ENCODE measurements at regions not wholly inside any gene's neighbourhood (a gene's known extent, or its start where the extent isn't known, plus 50 kb on each side); places are given as distances from the start of the nearest gene placed in this dataset.

GRCh38 chr4:116024954-116025708, 911.7 kb upstream of the NDST4 start (continued):
- TF ChIP-seq, protein P1, sequence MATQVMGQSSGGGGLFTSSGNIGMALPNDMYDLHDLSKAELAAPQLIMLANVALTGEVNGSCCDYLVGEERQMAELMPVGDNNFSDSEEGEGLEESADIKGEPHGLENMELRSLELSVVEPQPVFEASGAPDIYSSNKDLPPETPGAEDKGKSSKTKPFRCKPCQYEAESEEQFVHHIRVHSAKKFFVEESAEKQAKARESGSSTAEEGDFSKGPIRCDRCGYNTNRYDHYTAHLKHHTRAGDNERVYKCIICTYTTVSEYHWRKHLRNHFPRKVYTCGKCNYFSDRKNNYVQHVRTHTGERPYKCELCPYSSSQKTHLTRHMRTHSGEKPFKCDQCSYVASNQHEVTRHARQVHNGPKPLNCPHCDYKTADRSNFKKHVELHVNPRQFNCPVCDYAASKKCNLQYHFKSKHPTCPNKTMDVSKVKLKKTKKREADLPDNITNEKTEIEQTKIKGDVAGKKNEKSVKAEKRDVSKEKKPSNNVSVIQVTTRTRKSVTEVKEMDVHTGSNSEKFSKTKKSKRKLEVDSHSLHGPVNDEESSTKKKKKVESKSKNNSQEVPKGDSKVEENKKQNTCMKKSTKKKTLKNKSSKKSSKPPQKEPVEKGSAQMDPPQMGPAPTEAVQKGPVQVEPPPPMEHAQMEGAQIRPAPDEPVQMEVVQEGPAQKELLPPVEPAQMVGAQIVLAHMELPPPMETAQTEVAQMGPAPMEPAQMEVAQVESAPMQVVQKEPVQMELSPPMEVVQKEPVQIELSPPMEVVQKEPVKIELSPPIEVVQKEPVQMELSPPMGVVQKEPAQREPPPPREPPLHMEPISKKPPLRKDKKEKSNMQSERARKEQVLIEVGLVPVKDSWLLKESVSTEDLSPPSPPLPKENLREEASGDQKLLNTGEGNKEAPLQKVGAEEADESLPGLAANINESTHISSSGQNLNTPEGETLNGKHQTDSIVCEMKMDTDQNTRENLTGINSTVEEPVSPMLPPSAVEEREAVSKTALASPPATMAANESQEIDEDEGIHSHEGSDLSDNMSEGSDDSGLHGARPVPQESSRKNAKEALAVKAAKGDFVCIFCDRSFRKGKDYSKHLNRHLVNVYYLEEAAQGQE (IDR thresholded peaks at IDR 0.05; ENCODE audit: unreplicated experiment) = no peak
- TF ChIP-seq NANOG (IDR thresholded peaks at IDR 0.05; ENCODE audit: borderline replicate concordance) = no peak

GRCh38 chr4:116023049-116023448, 909.6 kb upstream of the NDST4 start:
- Mint-ChIP-seq H3K4me3 (no peak overlapping the region), H3K9me3 (peaks cover 39% of the 10 kb centered on the region), H3K27ac (no peak overlapping the region), H3K36me3 (ENCODE audit: low read depth) (peaks cover 34% of the 10 kb centered on the region; the same call in 2 of the 3 replicates), H3K27me3 (ENCODE audit: insufficient read depth, low read depth, poor library complexity) (peaks cover 9% of the 10 kb centered on the region), H3K4me1 (no peaks in the 10 kb centered on the region)
- DNase-seq (ENCODE audit: low spot score) = no peak
- H3K27ac ChIP-seq (ENCODE audit: low read depth) = no peak overlapping the region
- H3K27me3 ChIP-seq (ENCODE audit: insufficient read depth) = no peaks in the 10 kb centered on the region
- peaks cover 11% of the 10 kb centered on the region; the same call in 1 of the 2 replicates for H3K36me3 ChIP-seq (ENCODE audit: insufficient read depth)
- H3K4me1 ChIP-seq (ENCODE audit: insufficient read depth) = no peaks in the 10 kb centered on the region; the same call in 1 of the 2 replicates
- no peak overlapping the region for H3K4me2 ChIP-seq
- TF ChIP-seq CREB1 (CRISPR knock-in tag; IDR thresholded peaks at IDR 0.05; ENCODE audit: low read depth) (no peak), CTCF (conservative IDR thresholded peaks at IDR 0.05; ENCODE audit: low read depth in 2 of 2) (no peak), EZH2phosphoT487 (IDR thresholded peaks at IDR 0.05; ENCODE audit: unreplicated experiment) (no peak), ZNF114 (CRISPR knock-in tag; IDR thresholded peaks at IDR 0.05) (no peak), POLR2AphosphoS5 (IDR thresholded peaks at IDR 0.05; ENCODE audit: low read depth) (no peak), JUNB (IDR thresholded peaks at IDR 0.05; ENCODE audit: unreplicated experiment) (no peak), STAT1 (IDR thresholded peaks at IDR 0.05; ENCODE audit: unreplicated experiment) (no peak), EZH2 (IDR thresholded peaks at IDR 0.05; ENCODE audit: low read depth, unreplicated experiment) (no peak)
- TF ChIP-seq, protein P2, sequence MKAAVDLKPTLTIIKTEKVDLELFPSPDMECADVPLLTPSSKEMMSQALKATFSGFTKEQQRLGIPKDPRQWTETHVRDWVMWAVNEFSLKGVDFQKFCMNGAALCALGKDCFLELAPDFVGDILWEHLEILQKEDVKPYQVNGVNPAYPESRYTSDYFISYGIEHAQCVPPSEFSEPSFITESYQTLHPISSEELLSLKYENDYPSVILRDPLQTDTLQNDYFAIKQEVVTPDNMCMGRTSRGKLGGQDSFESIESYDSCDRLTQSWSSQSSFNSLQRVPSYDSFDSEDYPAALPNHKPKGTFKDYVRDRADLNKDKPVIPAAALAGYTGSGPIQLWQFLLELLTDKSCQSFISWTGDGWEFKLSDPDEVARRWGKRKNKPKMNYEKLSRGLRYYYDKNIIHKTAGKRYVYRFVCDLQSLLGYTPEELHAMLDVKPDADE (IDR thresholded peaks at IDR 0.05) = no peak
- H3K79me2 ChIP-seq (replicated peaks; ENCODE audit: insufficient read depth) = no peaks in the 10 kb centered on the region
- ATAC-seq = no peak
- H4K20me1 ChIP-seq (replicated peaks; ENCODE audit: insufficient read depth) = no peaks in the 10 kb centered on the region
- H2AFZ ChIP-seq = no peak overlapping the region
- peaks cover 9% of the 10 kb centered on the region; the same call in 1 of the 2 replicates for H3K9me2 ChIP-seq (ENCODE audit: insufficient read depth)
- H3F3A ChIP-seq (replicated peaks; ENCODE audit: low read depth) = no peaks in the 10 kb centered on the region
- H3K4me3 ChIP-seq = no peak overlapping the region

Measured in GM23338 (cell line).